H1 (cell line): ENCODE measurements at regions not wholly inside any gene's neighbourhood (a gene's known extent, or its start where the extent isn't known, plus 50 kb on each side); places are given as distances from the start of the nearest gene placed in this dataset.

Experiments
- CTCF ChIA-PET: fragments of 300-600 bp; sonication (Branson Sonifier 250); formaldehyde crosslinking; loops from one replicate; lab custom pipeline; 2021; ENCODE audit not compliant: partially characterized antibody; lab: Charles Lee
- POLR2A ChIA-PET: fragments of 300-600 bp; sonication (Branson Sonifier 250); formaldehyde crosslinking; loops from one replicate; lab custom pipeline; 2021; ENCODE audit warnings: inconsistent platforms; ENCODE audit not compliant: partially characterized antibody; lab: Charles Lee
- DNase-seq, 2 experiments: peaks; one replicate each; pipeline versions ENCODE4 v3.0.0 to v3.0.0-alpha.2; 2010 to 2022; ENCODE audit warnings: low spot score in 2 of 2, low read depth in 1 of 2, mixed read lengths in 1 of 2
- FAIRE-seq: peaks from 2 replicates; lab custom pipeline; 2011; peaks lifted over from hg19 to GRCh38; lab: Jason Lieb, UNC
- H2AFZ ChIP-seq: 2 replicates; pipeline ENCODE4 v1.8.1; 2012; ENCODE audit warnings: low read length, inconsistent platforms
- H2AK5ac ChIP-seq: 2 replicates; pipeline ENCODE4 v1.6.1; 2013; ENCODE audit warnings: low read depth, low read length
- H2BK120ac ChIP-seq: replicated peaks from 2 replicates; pipeline ENCODE3; 2013; ENCODE audit warnings: low read depth, low read length, inconsistent platforms
- H2BK12ac ChIP-seq: 2 replicates; pipeline ENCODE4 v1.6.1; 2013; ENCODE audit warnings: low read depth, low read length
- H2BK15ac ChIP-seq: 2 replicates; pipeline ENCODE4 v1.6.1; 2013; ENCODE audit warnings: low read length
- H2BK20ac ChIP-seq: 2 replicates; pipeline ENCODE4 v1.6.1; 2013; ENCODE audit warnings: low read length
- H2BK5ac ChIP-seq: 2 replicates; pipeline ENCODE4 v1.6.1; 2013; ENCODE audit warnings: low read depth, low read length
- H3K14ac ChIP-seq: 2 replicates; pipeline ENCODE4 v1.6.1; 2013; ENCODE audit warnings: inconsistent platforms; ENCODE audit not compliant: insufficient read length
- H3K18ac ChIP-seq: 2 replicates; pipeline ENCODE4 v1.6.1; 2013; ENCODE audit warnings: low read length; ENCODE audit errors: extremely low read depth
- H3K23ac ChIP-seq: 2 replicates; pipeline ENCODE4 v1.6.1; 2013; ENCODE audit warnings: inconsistent platforms; ENCODE audit not compliant: insufficient read length
- H3K23me2 ChIP-seq: 2 replicates; pipeline ENCODE4 v1.6.1; 2013; ENCODE audit warnings: low read depth, low read length
- H3K27ac ChIP-seq: 2 replicates; pipeline ENCODE4 v1.6.1; 2011; ENCODE audit warnings: low read depth, low read length, inconsistent platforms
- H3K27me3 ChIP-seq, 4 experiments: replicated peaks in 1 of 4; 1 replicate in 1 of 4; 2 replicates in 3 of 4; pipeline versions ENCODE4 v1.6.1 to v1.8.1; 2011 to 2013; ENCODE audit warnings: low read length in 3 of 4, mild to moderate bottlenecking in 3 of 4, inconsistent platforms in 2 of 4, mixed read lengths in 2 of 4, moderate library complexity in 1 of 4; ENCODE audit not compliant: control insufficient read depth in 3 of 4, insufficient read depth in 3 of 4; ENCODE audit errors: extremely low read depth in 1 of 4
- H3K36me3 ChIP-seq, 4 experiments: 2 replicates each; pipeline versions ENCODE4 v1.6.1 to v1.8.1; 2011 to 2013; ENCODE audit warnings: mild to moderate bottlenecking in 4 of 4, low read length in 3 of 4, moderate library complexity in 2 of 4, control low read depth in 1 of 4, inconsistent platforms in 1 of 4; ENCODE audit not compliant: insufficient read depth in 4 of 4, control insufficient read depth in 2 of 4
- H3K4ac ChIP-seq: replicated peaks from 2 replicates; pipeline ENCODE3; 2013; ENCODE audit warnings: low read length, low read depth, mixed read lengths, inconsistent platforms; ENCODE audit not compliant: insufficient read length
- H3K4me1 ChIP-seq, 4 experiments: replicated peaks in 1 of 4; 1 replicate in 1 of 4; 2 replicates in 3 of 4; pipeline versions ENCODE4 v1.6.1 to v1.8.1; 2011 to 2013; ENCODE audit warnings: low read length in 3 of 4, inconsistent platforms in 2 of 4, mixed read lengths in 1 of 4; ENCODE audit not compliant: insufficient read depth in 4 of 4, control insufficient read depth in 3 of 4
- H3K4me2 ChIP-seq, 2 experiments: 2 replicates each; pipeline versions ENCODE4 v1.6.1 to v1.8.1; 2011 to 2013; ENCODE audit warnings: low read depth in 2 of 2, low read length in 2 of 2, control low read depth in 1 of 2, inconsistent platforms in 1 of 2, mild to moderate bottlenecking in 1 of 2; ENCODE audit not compliant: insufficient read depth in 1 of 2
- H3K4me3 ChIP-seq, 4 experiments: fragments of 200-600, 300-600 bp in 1 of 4; sonication (generic), shearing (Covaris generic), sonication (Bioruptor Twin) in 1 of 4; 2 replicates each; pipeline versions ENCODE4 v1.5.1 to v1.8.1; 2011 to 2016; ENCODE audit warnings: low read length in 4 of 4, low read depth in 3 of 4, control low read depth in 2 of 4, inconsistent platforms in 2 of 4, mild to moderate bottlenecking in 2 of 4, mixed read lengths in 1 of 4, moderate library complexity in 1 of 4; ENCODE audit not compliant: insufficient read depth in 2 of 4; ENCODE audit errors: extremely low read depth in 1 of 4
- H3K56ac ChIP-seq: replicated peaks from 2 replicates; pipeline ENCODE3; 2013; ENCODE audit warnings: low read depth, mild to moderate bottlenecking, mixed read lengths, low read length, inconsistent platforms; ENCODE audit not compliant: insufficient read length
- H3K79me1 ChIP-seq: 2 replicates; pipeline ENCODE4 v1.6.1; 2013; ENCODE audit warnings: low read depth, low read length, control low read depth
- H3K79me2 ChIP-seq, 2 experiments: 2 replicates each; pipeline versions ENCODE4 v1.6.1 to v1.8.1; 2012 to 2013; ENCODE audit warnings: low read length in 2 of 2, mild to moderate bottlenecking in 2 of 2, inconsistent platforms in 1 of 2; ENCODE audit not compliant: insufficient read depth in 2 of 2, control insufficient read depth in 1 of 2
- H3K9ac ChIP-seq, 4 experiments: replicated peaks in 1 of 4; 1 replicate in 1 of 4; 2 replicates in 3 of 4; pipeline versions ENCODE4 v1.6.1 to v1.8.1; 2011 to 2013; ENCODE audit warnings: low read depth in 3 of 4, low read length in 3 of 4, control low read depth in 2 of 4, mild to moderate bottlenecking in 2 of 4, moderate library complexity in 2 of 4, inconsistent platforms in 1 of 4; ENCODE audit errors: extremely low read depth in 1 of 4
- H3K9me3 ChIP-seq, 2 experiments: 2 replicates each; pipeline versions ENCODE4 v1.6.1 to v1.8.1; 2012 to 2013; ENCODE audit warnings: mild to moderate bottlenecking in 2 of 2, moderate library complexity in 2 of 2, control low read depth in 1 of 2, inconsistent platforms in 1 of 2, low read depth in 1 of 2, low read length in 1 of 2, mixed read lengths in 1 of 2; ENCODE audit not compliant: insufficient read depth in 2 of 2
- H4K20me1 ChIP-seq, 2 experiments: replicated peaks in 1 of 2; 2 replicates each; pipeline versions ENCODE3 to v1.8.1; 2011 to 2013; ENCODE audit warnings: inconsistent platforms in 2 of 2, low read length in 2 of 2, mild to moderate bottlenecking in 1 of 2; ENCODE audit not compliant: insufficient read depth in 2 of 2, control insufficient read depth in 1 of 2
- H4K5ac ChIP-seq: 2 replicates; pipeline ENCODE4 v1.6.1; 2013; ENCODE audit warnings: low read length, low read depth, mixed read lengths, inconsistent platforms; ENCODE audit not compliant: insufficient read length
- H4K8ac ChIP-seq: 2 replicates; pipeline ENCODE4 v1.8.0; 2013; ENCODE audit warnings: mild to moderate bottlenecking, moderate library complexity, low read length, inconsistent platforms; ENCODE audit not compliant: insufficient read depth; ENCODE audit errors: extremely low read depth
- H4K91ac ChIP-seq: replicated peaks from 2 replicates; pipeline ENCODE3; 2013; ENCODE audit warnings: low read length, mixed read lengths, inconsistent platforms; ENCODE audit not compliant: insufficient read length
- ASH2L ChIP-seq: fragments of 200-600, 300-600 bp; sonication (generic); IDR thresholded peaks from one replicate; pipeline ENCODE4 v1.7.1; 2017; ENCODE audit warnings: low read length
- HDAC6 ChIP-seq: IDR thresholded peaks from one replicate; pipeline ENCODE4 v1.7.1; 2012; ENCODE audit warnings: low read depth, mild to moderate bottlenecking, inconsistent platforms, low read length, moderate library complexity
- JUND ChIP-seq: IDR thresholded peaks from 2 replicates; pipeline ENCODE4 v1.6.1; 2011; ENCODE audit warnings: mild to moderate bottlenecking, improper control_type of control experiment, low read length
- NRF1 ChIP-seq: IDR thresholded peaks from 2 replicates; pipeline ENCODE4 v1.6.1; 2011; ENCODE audit warnings: mild to moderate bottlenecking, low read depth, low read length, improper control_type of control experiment
- PHF8 ChIP-seq: fragments of 200-600 bp; sonication (generic); conservative IDR thresholded peaks from 2 replicates; pipeline ENCODE4 v1.7.1; 2012; ENCODE audit warnings: low read depth, mild to moderate bottlenecking, inconsistent platforms, low read length, moderate library complexity
- RBBP5 ChIP-seq: IDR thresholded peaks from 2 replicates; pipeline ENCODE4 v1.7.1; 2012; ENCODE audit warnings: low read depth, mild to moderate bottlenecking, inconsistent platforms, low read length, moderate library complexity, borderline replicate concordance
- RFX5 ChIP-seq: IDR thresholded peaks from 2 replicates; pipeline ENCODE4 v1.6.1; 2011; ENCODE audit warnings: low read depth, low read length, improper control_type of control experiment, borderline replicate concordance
- SIN3A ChIP-seq, 2 experiments: IDR thresholded peaks in 1 of 2; conservative IDR thresholded peaks in 1 of 2; 2 replicates each; pipeline ENCODE4 v1.6.1; 2011 to 2012; ENCODE audit warnings: low read length in 2 of 2, improper control_type of control experiment in 1 of 2, low read depth in 1 of 2, mild to moderate bottlenecking in 1 of 2
- SIRT6 ChIP-seq: IDR thresholded peaks from one replicate; pipeline ENCODE4 v1.7.1; 2012; ENCODE audit warnings: low read length, inconsistent platforms
- SIX5 ChIP-seq: IDR thresholded peaks from 2 replicates; pipeline ENCODE4 v1.6.1; 2011; ENCODE audit warnings: mild to moderate bottlenecking, low read depth, low read length
- TBP ChIP-seq: IDR thresholded peaks from 2 replicates; pipeline ENCODE4 v1.6.1; 2011; ENCODE audit warnings: low read depth, low read length, improper control_type of control experiment
- WGBS, 2 experiments: shearing (Covaris generic) in 1 of 2; methylation state at CpG; one replicate each; pipeline versions ENCODE4 v1.1.6 to v1.1.7; 2013 to 2015; ENCODE audit warnings: low lambda C conversion rate in 2 of 2, mixed read lengths in 2 of 2, inconsistent platforms in 1 of 2, low coverage in 1 of 2, missing lambda C conversion rate in 1 of 2; ENCODE audit not compliant: insufficient replicate concordance in 2 of 2, insufficient coverage in 1 of 2, insufficient read length in 1 of 2; ENCODE audit errors: extremely low coverage in 1 of 2, missing lambda C conversion rate in 1 of 2; 5-methylcytosine and 5-hydroxymethylcytosine counted together
- TF ChIP-seq, protein P1 (sequence below), 3 experiments: IDR thresholded peaks; 1 replicate in 2 of 3; 2 replicates in 1 of 3; pipeline versions ENCODE4 v1.5.1 to v1.6.1; 2011; ENCODE audit warnings: low read length in 3 of 3, mild to moderate bottlenecking in 3 of 3, inconsistent platforms in 2 of 3, low read depth in 1 of 3, moderate library complexity in 1 of 3; ENCODE audit not compliant: insufficient read depth in 1 of 3; ENCODE audit errors: control extremely low read depth in 1 of 3

GRCh38 chr2:19214682-19215391 is 143.6 kb downstream of the OSR1 start:
- Histone ChIP-seq H3K79me2 (no peaks in the 10 kb centered on the region), H4K8ac (no peak overlapping the region), H4K20me1 (no peaks in the 10 kb centered on the region), H3K79me1 (no peaks in the 10 kb centered on the region), H2BK15ac (no peak overlapping the region), H4K5ac (no peak overlapping the region), H3K56ac (no peak overlapping the region), H3K9me3 (no peaks in the 10 kb centered on the region), H2AFZ (no peak overlapping the region), H2BK5ac (no peak overlapping the region), H3K9ac (no peak overlapping the region), H2BK120ac (no peak overlapping the region), H3K23ac (no peak overlapping the region), H3K36me3 (no peaks in the 10 kb centered on the region), H2BK20ac (no peak overlapping the region), H3K4me2 (no peak overlapping the region), H3K18ac (no peak overlapping the region), H2BK12ac (no peak overlapping the region), H3K23me2 (no peaks in the 10 kb centered on the region), H3K27ac (no peak overlapping the region), H3K4me1 (peaks cover 0 to 2% (median under 1%) of the 10 kb centered on the region in 4 experiments; a peak in 1 of 7 replicates), H3K4me3 (no peak overlapping the region), H3K4ac (no peak overlapping the region), H2AK5ac (no peak overlapping the region), H3K27me3 (no peaks in the 10 kb centered on the region), H4K91ac (no peak overlapping the region), H3K14ac (no peak overlapping the region)
- DNase-seq (no peak), FAIRE-seq (no peak)
- ChIA-PET CTCF (no interaction called here), POLR2A (no interaction called here)
- WGBS, 2 experiments: 84 to 100% methylated on average over 1 to 5 of the region's 5 CpGs
- TF ChIP-seq NRF1 (no peak), SIN3A (conservative IDR thresholded peaks at IDR 0.05 in 1 of 2, IDR thresholded peaks at IDR 0.05 in 1 of 2; ENCODE audit: low read depth in 1 of 2, low read length in 2 of 2) (no peak), TBP (no peak), RFX5 (no peak), ASH2L (no peak), SIRT6 (no peak), RBBP5 (no peak), SIX5 (no peak), HDAC6 (no peak), JUND (no peak), PHF8 (no peak)
- TF ChIP-seq, protein P1, sequence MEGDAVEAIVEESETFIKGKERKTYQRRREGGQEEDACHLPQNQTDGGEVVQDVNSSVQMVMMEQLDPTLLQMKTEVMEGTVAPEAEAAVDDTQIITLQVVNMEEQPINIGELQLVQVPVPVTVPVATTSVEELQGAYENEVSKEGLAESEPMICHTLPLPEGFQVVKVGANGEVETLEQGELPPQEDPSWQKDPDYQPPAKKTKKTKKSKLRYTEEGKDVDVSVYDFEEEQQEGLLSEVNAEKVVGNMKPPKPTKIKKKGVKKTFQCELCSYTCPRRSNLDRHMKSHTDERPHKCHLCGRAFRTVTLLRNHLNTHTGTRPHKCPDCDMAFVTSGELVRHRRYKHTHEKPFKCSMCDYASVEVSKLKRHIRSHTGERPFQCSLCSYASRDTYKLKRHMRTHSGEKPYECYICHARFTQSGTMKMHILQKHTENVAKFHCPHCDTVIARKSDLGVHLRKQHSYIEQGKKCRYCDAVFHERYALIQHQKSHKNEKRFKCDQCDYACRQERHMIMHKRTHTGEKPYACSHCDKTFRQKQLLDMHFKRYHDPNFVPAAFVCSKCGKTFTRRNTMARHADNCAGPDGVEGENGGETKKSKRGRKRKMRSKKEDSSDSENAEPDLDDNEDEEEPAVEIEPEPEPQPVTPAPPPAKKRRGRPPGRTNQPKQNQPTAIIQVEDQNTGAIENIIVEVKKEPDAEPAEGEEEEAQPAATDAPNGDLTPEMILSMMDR (IDR thresholded peaks at IDR 0.05; ENCODE audit: control extremely low read depth in 1 of 3, insufficient read depth in 1 of 3, low read depth in 1 of 3, low read length in 3 of 3): no peak
